ENCODE measurements at regions not wholly inside any gene's neighbourhood (a gene's known extent, or its start where the extent isn't known, plus 50 kb on each side); places are given as distances from the start of the nearest gene placed in this dataset.

DNA sequence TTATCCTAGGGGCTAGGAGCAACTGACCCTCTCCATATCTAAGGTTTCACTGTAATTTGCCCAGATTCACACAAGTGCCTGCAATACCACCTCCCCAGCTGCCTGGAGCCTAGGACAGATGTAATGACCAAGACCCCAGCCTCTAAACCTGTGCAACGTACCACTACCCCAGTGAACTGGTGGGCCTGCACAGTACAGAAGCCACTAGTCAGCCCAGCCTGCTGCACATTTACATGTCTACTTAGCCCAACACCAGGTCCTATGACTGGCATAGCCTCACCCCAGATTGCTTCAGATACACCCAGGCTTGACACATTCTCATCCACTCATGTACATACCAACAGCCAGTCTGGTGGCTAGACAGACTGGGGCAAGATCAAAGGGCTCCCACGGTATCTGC lies 1336.6 kb downstream of the BRINP3 start:
- no peak for TF ChIP-seq POLR2A (IDR thresholded peaks at IDR 0.05)
- TF ChIP-seq, protein P1, sequence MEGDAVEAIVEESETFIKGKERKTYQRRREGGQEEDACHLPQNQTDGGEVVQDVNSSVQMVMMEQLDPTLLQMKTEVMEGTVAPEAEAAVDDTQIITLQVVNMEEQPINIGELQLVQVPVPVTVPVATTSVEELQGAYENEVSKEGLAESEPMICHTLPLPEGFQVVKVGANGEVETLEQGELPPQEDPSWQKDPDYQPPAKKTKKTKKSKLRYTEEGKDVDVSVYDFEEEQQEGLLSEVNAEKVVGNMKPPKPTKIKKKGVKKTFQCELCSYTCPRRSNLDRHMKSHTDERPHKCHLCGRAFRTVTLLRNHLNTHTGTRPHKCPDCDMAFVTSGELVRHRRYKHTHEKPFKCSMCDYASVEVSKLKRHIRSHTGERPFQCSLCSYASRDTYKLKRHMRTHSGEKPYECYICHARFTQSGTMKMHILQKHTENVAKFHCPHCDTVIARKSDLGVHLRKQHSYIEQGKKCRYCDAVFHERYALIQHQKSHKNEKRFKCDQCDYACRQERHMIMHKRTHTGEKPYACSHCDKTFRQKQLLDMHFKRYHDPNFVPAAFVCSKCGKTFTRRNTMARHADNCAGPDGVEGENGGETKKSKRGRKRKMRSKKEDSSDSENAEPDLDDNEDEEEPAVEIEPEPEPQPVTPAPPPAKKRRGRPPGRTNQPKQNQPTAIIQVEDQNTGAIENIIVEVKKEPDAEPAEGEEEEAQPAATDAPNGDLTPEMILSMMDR (IDR thresholded peaks at IDR 0.05 in 8 of 11, conservative IDR thresholded peaks at IDR 0.05 in 3 of 11): no peak
